SK-N-SH (cell line): ENCODE measurements at regions not wholly inside any gene's neighbourhood (a gene's known extent, or its start where the extent isn't known, plus 50 kb on each side); places are given as distances from the start of the nearest gene placed in this dataset.

Experiments
- CTCF ChIA-PET: fragments of 300-600, 350-600 bp; formaldehyde crosslinking; extraction: SDS; loops from one replicate; lab custom pipeline; 2021; lab: Yijun Ruan, JAX
- POLR2A ChIA-PET: fragments of 350-600 bp; sonication (Branson Sonifier 250); formaldehyde crosslinking; extraction: SDS; loops from one replicate; lab custom pipeline; 2020; ENCODE audit warnings: antibody characterized with exemption, inconsistent platforms; lab: Yijun Ruan, JAX
- DNase-seq: peaks from one replicate; pipeline ENCODE4 v3.0.0; 2012
- H2AFZ ChIP-seq: fragments of 200-600 bp; sonication (generic); 2 replicates; pipeline ENCODE4 v1.8.1; 2016; ENCODE audit warnings: antibody characterized with exemption, mild to moderate bottlenecking, low read depth
- H3F3A ChIP-seq: fragments of 200-600 bp; sonication (generic); replicated peaks from 2 replicates; pipeline ENCODE3; 2016; ENCODE audit warnings: antibody characterized with exemption, mild to moderate bottlenecking; ENCODE audit not compliant: insufficient read depth
- H3K27ac ChIP-seq, 2 experiments: fragments of 200-500 bp in 1 of 2; fragments of 200-600 bp in 1 of 2; sonication (Bioruptor generic) in 1 of 2; sonication (generic), shearing (Covaris generic) in 1 of 2; 2 replicates each; pipeline versions ENCODE4 v1.5.1 to v1.6.1; 2014 to 2016; ENCODE audit warnings: low read depth in 2 of 2, inconsistent platforms in 1 of 2, low read length in 1 of 2, mild to moderate bottlenecking in 1 of 2, mixed read lengths in 1 of 2
- H3K27me3 ChIP-seq: fragments of 200-600 bp; sonication (generic), shearing (Covaris generic); 2 replicates; pipeline ENCODE4 v1.6.1; 2016; ENCODE audit warnings: mixed run types; ENCODE audit not compliant: insufficient read depth
- H3K36me3 ChIP-seq, 2 experiments: fragments of 200-500 bp in 1 of 2; fragments of 200-600 bp in 1 of 2; sonication (Bioruptor generic) in 1 of 2; sonication (generic) in 1 of 2; replicated peaks in 1 of 2; 2 replicates each; pipeline versions ENCODE3 to v1.5.1; 2014 to 2016; ENCODE audit warnings: low read length in 1 of 2, mild to moderate bottlenecking in 1 of 2; ENCODE audit not compliant: insufficient read depth in 2 of 2, control insufficient read depth in 1 of 2
- H3K4me1 ChIP-seq, 2 experiments: fragments of 200-500 bp in 1 of 2; fragments of 200-600 bp in 1 of 2; sonication (Bioruptor generic) in 1 of 2; sonication (generic), shearing (Covaris generic) in 1 of 2; 2 replicates each; pipeline versions ENCODE4 v1.5.1 to v1.6.1; 2014 to 2016; ENCODE audit warnings: low read depth in 1 of 2, low read length in 1 of 2, mixed run types in 1 of 2; ENCODE audit not compliant: insufficient read depth in 2 of 2, control insufficient read depth in 1 of 2
- H3K4me2 ChIP-seq: fragments of 200-600 bp; sonication (generic), shearing (Covaris generic); 2 replicates; pipeline ENCODE4 v1.6.1; 2017; ENCODE audit warnings: mixed run types
- H3K4me3 ChIP-seq, 2 experiments: fragments of 200-500 bp in 1 of 2; fragments of 200-600 bp in 1 of 2; sonication (Bioruptor generic) in 1 of 2; sonication (generic), shearing (Covaris generic) in 1 of 2; 2 replicates each; pipeline versions ENCODE4 v1.5.1 to v1.8.1; 2014 to 2016; ENCODE audit warnings: low read depth in 2 of 2, inconsistent platforms in 1 of 2, low read length in 1 of 2, mild to moderate bottlenecking in 1 of 2, mixed read lengths in 1 of 2, moderate library complexity in 1 of 2
- H3K79me2 ChIP-seq: fragments of 200-600 bp; sonication (generic); 2 replicates; pipeline ENCODE4 v1.8.1; 2017; ENCODE audit warnings: mild to moderate bottlenecking; ENCODE audit not compliant: insufficient read depth
- H3K9ac ChIP-seq: fragments of 200-600 bp; sonication (generic); 2 replicates; pipeline ENCODE4 v1.6.1; 2017; ENCODE audit warnings: mixed run types
- H3K9me2 ChIP-seq: fragments of 200-600 bp; sonication (generic); 2 replicates; pipeline ENCODE4 v1.6.1; 2017; ENCODE audit warnings: mixed run types
- H3K9me3 ChIP-seq: fragments of 200-600 bp; sonication (generic); 2 replicates; pipeline ENCODE4 v1.6.1; 2017; ENCODE audit warnings: mixed run types, mild to moderate bottlenecking, moderate library complexity
- H4K20me1 ChIP-seq: fragments of 200-600 bp; sonication (generic); 2 replicates; pipeline ENCODE4 v1.6.1; 2017; ENCODE audit warnings: mild to moderate bottlenecking, mixed run types; ENCODE audit not compliant: insufficient read depth
- CTCF ChIP-seq: fragments of 200-600 bp; sonication (generic); IDR thresholded peaks from 2 replicates; pipeline ENCODE4 v1.6.1; 2017; ENCODE audit warnings: antibody characterized with exemption, mild to moderate bottlenecking, moderate library complexity
- FOXJ3 ChIP-seq: sonication (generic); formaldehyde crosslinking; IDR thresholded peaks from 2 replicates; pipeline ENCODE4 v1.5.1; 2020; ENCODE audit warnings: mild to moderate bottlenecking, missing genetic modification reagents
- IRF3 ChIP-seq: fragments of 150-350 bp; IDR thresholded peaks from 2 replicates; pipeline ENCODE4 v1.6.1; 2016; ENCODE audit warnings: mild to moderate bottlenecking, low read depth, low read length
- NFIC ChIP-seq: IDR thresholded peaks from 2 replicates; pipeline ENCODE4 v1.4.0; 2012; ENCODE audit warnings: borderline replicate concordance
- PBX3 ChIP-seq: IDR thresholded peaks from 2 replicates; pipeline ENCODE4; 2012
- RFX5 ChIP-seq: IDR thresholded peaks from 2 replicates; pipeline ENCODE4 v1.6.1; 2012; ENCODE audit warnings: mild to moderate bottlenecking, improper control_type of control experiment, low read length
- SMC3 ChIP-seq: IDR thresholded peaks from 2 replicates; pipeline ENCODE4 v1.6.1; 2012; ENCODE audit warnings: low read depth, low read length, improper control_type of control experiment
- TCF12 ChIP-seq: IDR thresholded peaks from 2 replicates; pipeline ENCODE4 v1.4.0; 2012
- TEAD4 ChIP-seq: IDR thresholded peaks from 2 replicates; pipeline ENCODE4 v1.4.0; 2012; ENCODE audit warnings: mild to moderate bottlenecking, borderline replicate concordance; ENCODE audit not compliant: insufficient read depth
- YY1 ChIP-seq: IDR thresholded peaks from 2 replicates; pipeline ENCODE4 v1.4.0; 2012; ENCODE audit warnings: low read depth, mild to moderate bottlenecking
- ZBTB33 ChIP-seq: IDR thresholded peaks from 2 replicates; pipeline ENCODE4 v1.4.0; 2012; ENCODE audit warnings: low read depth, borderline replicate concordance
- WGBS: methylation state at CpG from one replicate; pipeline ENCODE4 v1.1.6; 2017; ENCODE audit warnings: low lambda C conversion rate; 5-methylcytosine and 5-hydroxymethylcytosine counted together

- Histone ChIP-seq H3K4me2 (no peak overlapping the region), H3K4me3 (no peak overlapping the region), H3K9me3 (no peaks in the 10 kb centered on the region), H3K79me2 (no peaks in the 10 kb centered on the region), H3K36me3 (no peaks in the 10 kb centered on the region), H3F3A (no peaks in the 10 kb centered on the region), H3K4me1 (peaks cover 0 to 4% of the 10 kb centered on the region in 2 experiments; a peak in 1 of 4 replicates), H4K20me1 (no peaks in the 10 kb centered on the region), H3K9ac (no peak overlapping the region), H3K27ac (no peak overlapping the region), H3K9me2 (no peaks in the 10 kb centered on the region), H3K27me3 (no peaks in the 10 kb centered on the region), H2AFZ (no peak overlapping the region)
- TF ChIP-seq TCF12 (no peak), TEAD4 (no peak), FOXJ3 (CRISPR knock-in tag) (no peak), IRF3 (no peak), YY1 (no peak), SMC3 (no peak), RFX5 (no peak), NFIC (no peak), CTCF (no peak), PBX3 (no peak), ZBTB33 (no peak)
- WGBS: 40% methylated on average over 2 of the region's 2 CpGs
- CTCF ChIA-PET: no interaction called here
- POLR2A ChIA-PET: no interaction called here
- no peak for DNase-seq
Observed at GRCh38 chr16:6570530-6570929, 762.1 kb upstream of the RBFOX1 start.

DNA sequence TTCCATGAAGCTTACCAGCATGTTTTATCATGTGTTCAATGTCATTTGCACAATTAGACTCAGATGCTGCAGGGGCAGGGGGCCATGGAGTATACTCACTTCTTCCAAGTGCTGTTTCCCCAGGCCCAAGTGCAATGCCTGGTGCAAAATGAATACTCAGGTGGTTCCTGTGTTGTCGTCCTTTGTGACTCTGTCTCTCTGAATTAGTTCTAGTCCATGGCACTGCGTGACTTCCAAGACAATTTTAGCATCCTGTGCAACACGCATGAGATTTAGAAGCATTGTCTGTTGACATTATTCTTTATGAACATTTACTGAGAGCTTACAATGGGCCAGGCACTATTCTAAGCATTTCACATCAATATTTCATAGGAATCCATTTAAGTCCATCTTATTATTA is 769.7 kb upstream of the RBFOX1 start:
- Histone ChIP-seq H4K20me1 (no peaks in the 10 kb centered on the region), H3K9ac (no peak overlapping the region), H2AFZ (no peak overlapping the region), H3K4me1 (no peaks in the 10 kb centered on the region), H3K27ac (no peak overlapping the region), H3K79me2 (no peaks in the 10 kb centered on the region), H3K9me2 (no peaks in the 10 kb centered on the region), H3K36me3 (no peaks in the 10 kb centered on the region), H3K9me3 (no peaks in the 10 kb centered on the region), H3K27me3 (no peaks in the 10 kb centered on the region), H3K4me2 (no peak overlapping the region), H3K4me3 (no peak overlapping the region), H3F3A (no peaks in the 10 kb centered on the region)
- 16% methylated on average over 3 of the region's 3 CpGs for WGBS
- CTCF ChIA-PET: interaction anchor here (0.6 to 3.0 kb wide), 2 partner anchors 11 to 57 kb away, joined by 4 to 12 read pairs; no protein-coding TSS in a partner anchor
- TF ChIP-seq FOXJ3 (CRISPR knock-in tag) (no peak), ZBTB33 (no peak)
- no peak for DNase-seq
- POLR2A ChIA-PET: no interaction called here
